GM21717 (cell line): ENCODE measurements at regions not wholly inside any gene's neighbourhood (a gene's known extent, or its start where the extent isn't known, plus 50 kb on each side); places are given as distances from the start of the nearest gene placed in this dataset.
"Not testable (repeated sequence)": the region's sequence is repeated elsewhere in the genome, so short reads cannot be mapped to it uniquely, and the experiment has no call there.

ENCODE experiments used
- ATAC-seq: cut with Tn5 transposase; IDR thresholded peaks from one replicate; pipeline ENCODE4 v1.9.1; 2021; ENCODE audit warnings: mild to moderate bottlenecking, moderate library complexity; ENCODE audit not compliant: unreplicated experiment

GRCh38 chr2:131636704-131637308, 109.1 kb downstream of the CCDC74A start:
- not testable (repeated sequence) for ATAC-seq

GRCh38 chr2:131639001-131639620, 111.4 kb downstream of the CCDC74A start:
- ATAC-seq: not testable (repeated sequence)

- ATAC-seq: no peak
These were observed 113.9 kb downstream of the CCDC74A start for GRCh38 chr2:131641414-131642206.

GRCh38 chr2:131643180-131643579, 115.5 kb downstream of the CCDC74A start:
- not testable (repeated sequence) for ATAC-seq

GRCh38 chr2:131645177-131645765, 117.6 kb downstream of the CCDC74A start:
- ATAC-seq: no peak

- ATAC-seq: not testable (repeated sequence)
These were observed 118.5 kb downstream of the CCDC74A start for GRCh38 chr2:131646220-131646619.

- ATAC-seq: no peak
These were observed 119.1 kb downstream of the CCDC74A start for GRCh38 chr2:131646669-131647297.

- not testable (repeated sequence) for ATAC-seq
These were observed 120.9 kb downstream of the CCDC74A start for GRCh38 chr2:131648565-131648964.

GRCh38 chr2:131652246-131652645, 124.6 kb downstream of the CCDC74A start:
- ATAC-seq: not testable (repeated sequence)

GRCh38 chr2:131654107-131654506, 126.4 kb downstream of the CCDC74A start:
- not testable (repeated sequence) for ATAC-seq

GRCh38 chr2:131656816-131657633, 129.3 kb downstream of the CCDC74A start:
- no peak for ATAC-seq

GRCh38 chr2:131657895-131658768, 130.4 kb downstream of the CCDC74A start:
- ATAC-seq: no peak

GRCh38 chr2:131658769-131659131, 131.1 kb downstream of the CCDC74A start:
- no peak for ATAC-seq

- no peak for ATAC-seq
These were observed 131.5 kb downstream of the CCDC74A start for GRCh38 chr2:131659168-131659572.

GRCh38 chr2:131661101-131661782, 133.6 kb downstream of the CCDC74A start:
- ATAC-seq: not testable (repeated sequence)

- not testable (repeated sequence) for ATAC-seq
These were observed 134.3 kb downstream of the CCDC74A start for GRCh38 chr2:131661884-131662535.

GRCh38 chr2:131663501-131663900, 135.8 kb downstream of the CCDC74A start:
- ATAC-seq: not testable (repeated sequence)

- ATAC-seq: not testable (repeated sequence)
These were observed 138.0 kb downstream of the CCDC74A start for GRCh38 chr2:131665716-131666115.
